HCT116 (cell line): ENCODE measurements at regions not wholly inside any gene's neighbourhood (a gene's known extent, or its start where the extent isn't known, plus 50 kb on each side); places are given as distances from the start of the nearest gene placed in this dataset.

Experiments
- ATAC-seq: fragments of 200-7000 bp; cut with Tn5 transposase; 2 replicates; pipeline ENCODE4 v1.9.1; 2020; ENCODE audit warnings: mild to moderate bottlenecking, moderate library complexity
- BruUV-seq: library from RNA; stranded (reverse); fragments of 400-500 nt; replicated peaks from 2 replicates; lab custom pipeline; 2021; lab: Mats Ljungman, UMichigan
- CTCF ChIA-PET: fragments of 300-600 bp; sonication (Branson Sonifier 250); formaldehyde crosslinking; loops from one replicate; lab custom pipeline; 2021; ENCODE audit warnings: antibody characterized with exemption; lab: Charles Lee
- POLR2A ChIA-PET: fragments of 300-600, 350-600 bp; sonication (Branson Sonifier 250); formaldehyde crosslinking; loops from one replicate; lab custom pipeline; 2021; ENCODE audit warnings: antibody characterized with exemption; lab: Charles Lee
- RAD21 ChIA-PET, 2 experiments: fragments of 300-600 bp; sonication (Branson Sonifier 250); formaldehyde crosslinking; loops; one replicate each; lab custom pipeline; 2023; ENCODE audit warnings: low total read pairs in 2 of 2; ENCODE audit not compliant: uncharacterized antibody in 2 of 2, unreplicated experiment in 2 of 2, low non-redundant PET in 1 of 2; lab: Charles Lee
- DNase-seq: peaks from one replicate; pipeline ENCODE4 v3.0.0-alpha.2; 2010; ENCODE audit warnings: low read depth, low spot score
- H2AFZ ChIP-seq: fragments of 200-600 bp; shearing (Covaris generic), sonication (generic); 2 replicates; pipeline ENCODE4 v1.6.1; 2017; ENCODE audit warnings: low read depth, mixed run types, mixed read lengths, antibody characterized with exemption, low read length; ENCODE audit not compliant: poor library complexity, severe bottlenecking
- H3K27ac ChIP-seq: 2 replicates; pipeline ENCODE4 v1.5.1; 2012; ENCODE audit warnings: low read depth, low read length
- H3K27me3 ChIP-seq: fragments of 200-600 bp; sonication (generic); 2 replicates; pipeline ENCODE4 v1.6.1; 2016; ENCODE audit warnings: mixed run types, low read length, mixed read lengths; ENCODE audit not compliant: insufficient read depth
- H3K36me3 ChIP-seq, 2 experiments: fragments of 200-500 bp in 1 of 2; fragments of 200-600 bp in 1 of 2; sonication (Bioruptor generic) in 1 of 2; sonication (generic) in 1 of 2; 2 replicates each; pipeline versions ENCODE4 v1.5.1 to v1.6.1; 2014 to 2016; ENCODE audit warnings: low read length in 2 of 2, inconsistent platforms in 1 of 2, mixed read lengths in 1 of 2, mixed run types in 1 of 2; ENCODE audit not compliant: insufficient read depth in 2 of 2, control insufficient read depth in 1 of 2
- H3K4me1 ChIP-seq, 2 experiments: fragments of 200-600 bp in 1 of 2; sonication (generic) in 1 of 2; 2 replicates each; pipeline versions ENCODE4 v1.5.1 to v1.6.1; 2012 to 2017; ENCODE audit warnings: low read length in 2 of 2, inconsistent platforms in 1 of 2, mild to moderate bottlenecking in 1 of 2, mixed read lengths in 1 of 2, mixed run types in 1 of 2, moderate library complexity in 1 of 2; ENCODE audit not compliant: insufficient read depth in 2 of 2, control insufficient read depth in 1 of 2
- H3K4me2 ChIP-seq: fragments of 200-600 bp; sonication (generic); 2 replicates; pipeline ENCODE4 v1.6.1; 2017; ENCODE audit warnings: mixed run types, low read length, mixed read lengths
- H3K4me3 ChIP-seq, 2 experiments: fragments of 200-600 bp in 1 of 2; sonication (generic) in 1 of 2; replicated peaks in 1 of 2; 2 replicates each; pipeline ENCODE4 v1.5.1; 2011 to 2016; ENCODE audit warnings: low read length in 2 of 2, control low read depth in 1 of 2, low read depth in 1 of 2, mild to moderate bottlenecking in 1 of 2, mixed read lengths in 1 of 2, mixed run types in 1 of 2
- H3K79me2 ChIP-seq: fragments of 200-600 bp; sonication (generic); 2 replicates; pipeline ENCODE4 v1.6.1; 2017; ENCODE audit warnings: mild to moderate bottlenecking, mixed run types, low read length, moderate library complexity, mixed read lengths; ENCODE audit not compliant: insufficient read depth
- H3K9ac ChIP-seq: fragments of 200-600 bp; sonication (generic); 2 replicates; pipeline ENCODE4 v1.6.1; 2016; ENCODE audit warnings: low read length, mixed read lengths
- H3K9me2 ChIP-seq: fragments of 200-600 bp; sonication (generic), shearing (Covaris generic); 2 replicates; pipeline ENCODE4 v1.6.1; 2017; ENCODE audit warnings: mixed run types, mild to moderate bottlenecking, moderate library complexity; ENCODE audit not compliant: insufficient read depth
- H3K9me3 ChIP-seq, 2 experiments: fragments of 200-500 bp in 1 of 2; fragments of 200-600 bp in 1 of 2; sonication (Bioruptor generic) in 1 of 2; sonication (generic) in 1 of 2; 2 replicates each; pipeline ENCODE4 v1.6.1; 2014 to 2017; ENCODE audit warnings: low read length in 2 of 2, mixed read lengths in 2 of 2, inconsistent platforms in 1 of 2, low read depth in 1 of 2, mild to moderate bottlenecking in 1 of 2, mixed run types in 1 of 2, moderate library complexity in 1 of 2; ENCODE audit not compliant: control insufficient read depth in 1 of 2, insufficient read depth in 1 of 2
- H4K20me1 ChIP-seq: fragments of 200-600 bp; sonication (generic), shearing (Covaris generic); 2 replicates; pipeline ENCODE4 v1.6.1; 2017; ENCODE audit warnings: mixed run types, mild to moderate bottlenecking, moderate library complexity; ENCODE audit not compliant: insufficient read depth
- CBX3 ChIP-seq: IDR thresholded peaks from 2 replicates; pipeline ENCODE4 v1.6.1; 2012; ENCODE audit warnings: low read depth
- CTCF ChIP-seq, 3 experiments: fragments of 200-600 bp in 1 of 3; sonication (generic) in 1 of 3; IDR thresholded peaks in 2 of 3; conservative IDR thresholded peaks in 1 of 3; 2 replicates each; pipeline ENCODE4 v1.5.1; 2012 to 2017; ENCODE audit warnings: low read depth in 2 of 3, low read length in 2 of 3, antibody characterized with exemption in 1 of 3, borderline replicate concordance in 1 of 3, control low read depth in 1 of 3, mild to moderate bottlenecking in 1 of 3, mixed read lengths in 1 of 3, mixed run types in 1 of 3, moderate library complexity in 1 of 3; ENCODE audit not compliant: insufficient read depth in 1 of 3
- EGR1 ChIP-seq: IDR thresholded peaks from 2 replicates; pipeline ENCODE4 v1.6.1; 2012; ENCODE audit warnings: low read depth
- ELF1 ChIP-seq: IDR thresholded peaks from 2 replicates; pipeline ENCODE4 v1.6.1; 2012; ENCODE audit warnings: low read depth, borderline replicate concordance
- MAX ChIP-seq: IDR thresholded peaks from 2 replicates; pipeline ENCODE4 v1.6.1; 2012
- RAD21 ChIP-seq: IDR thresholded peaks from 2 replicates; pipeline ENCODE4 v1.6.1; 2012; ENCODE audit warnings: low read depth, mild to moderate bottlenecking
- TCF7L2 ChIP-seq: IDR thresholded peaks from 2 replicates; pipeline ENCODE4 v1.7.0; 2011; ENCODE audit warnings: borderline replicate concordance, inconsistent platforms; ENCODE audit not compliant: insufficient read depth, insufficient read length; ENCODE audit errors: extremely low read depth
- YY1 ChIP-seq: IDR thresholded peaks from 2 replicates; pipeline ENCODE4 v1.6.1; 2011; ENCODE audit warnings: low read length, low read depth, moderate library complexity, mild to moderate bottlenecking; ENCODE audit not compliant: insufficient replicate concordance; ENCODE audit errors: extremely low read depth
- ZBTB33 ChIP-seq: IDR thresholded peaks from 2 replicates; pipeline ENCODE4 v1.6.1; 2011; ENCODE audit warnings: mild to moderate bottlenecking, low read length, moderate library complexity; ENCODE audit not compliant: insufficient replicate concordance; ENCODE audit errors: extremely low read depth
- ZFX ChIP-seq: fragments of 450-650 bp; IDR thresholded peaks from 2 replicates; pipeline ENCODE4 v1.6.1; 2017
- ZNF274 ChIP-seq: fragments of 200-500 bp; sonication (Bioruptor generic); IDR thresholded peaks from 2 replicates; pipeline ENCODE4 v1.6.1; 2014; ENCODE audit warnings: mild to moderate bottlenecking, low read depth, low read length, inconsistent platforms
- intact Hi-C: fragments of 100-400 bp; cut with micrococcal nuclease; formaldehyde crosslinking; loops from 2 replicates; pipeline ENCODE4 v1.10.0; 2022

- H3K79me2 ChIP-seq = no peaks in the 10 kb centered on the region
- H3K4me2 ChIP-seq = no peak overlapping the region
- H3K4me1 ChIP-seq = no peaks in the 10 kb centered on the region
- POLR2A ChIA-PET = no interaction called here
- no peaks in the 10 kb centered on the region for H3K36me3 ChIP-seq
- DNase-seq (no peak), ATAC-seq (no peak)
- no peak overlapping the region for H3K27ac ChIP-seq
- RAD21 ChIA-PET = interaction anchor here in 1 of 2 experiments (0.6 kb wide), 1 partner anchor 42 kb away, joined by 3 read pairs; no protein-coding TSS in a partner anchor
- no peaks in the 10 kb centered on the region for H4K20me1 ChIP-seq
- no peaks in the 10 kb centered on the region for H3K9me3 ChIP-seq
- intact Hi-C loops = no loop called here
- TF ChIP-seq ZBTB33 (no peak), RAD21 (no peak), YY1 (no peak), TCF7L2 (no peak)
- H3K9ac ChIP-seq = no peak overlapping the region
- no TSS peak for BruUV-seq
- no peak overlapping the region for H3K4me3 ChIP-seq
- peaks cover 30% of the 10 kb centered on the region for H3K27me3 ChIP-seq
- no peak overlapping the region for H2AFZ ChIP-seq
- CTCF ChIA-PET = no interaction called here
- H3K9me2 ChIP-seq = no peaks in the 10 kb centered on the region; the same call in 1 of the 2 replicates
These were observed 143.7 kb upstream of the FSTL4 start for GRCh38 chr5:133756036-133756435.

GRCh38 chr5:133754575-133755169 lies 142.3 kb upstream of the FSTL4 start:
- TF ChIP-seq ZNF274 (no peak), CBX3 (no peak), EGR1 (no peak), CTCF (IDR thresholded peaks at IDR 0.05 in 2 of 3, conservative IDR thresholded peaks at IDR 0.05 in 1 of 3; ENCODE audit: borderline replicate concordance in 1 of 3, insufficient read depth in 1 of 3, low read depth in 2 of 3, low read length in 2 of 3) (peak; percentile 21 to 79 (median 77); a peak in 5 of 6 replicates), ELF1 (no peak), MAX (peak; percentile 42; the same call in 1 of the 2 replicates), RAD21 (peak; percentile 49), ZFX (no peak), YY1 (no peak)
- no peaks in the 10 kb centered on the region for H3K4me1 ChIP-seq
- no peaks in the 10 kb centered on the region for H3K9me3 ChIP-seq
- intact Hi-C loops = loop anchor here (1.0 to 2.0 kb wide), 2 partner anchors 115 to 190 kb away; no protein-coding TSS in a partner anchor
- H2AFZ ChIP-seq = no peak overlapping the region
- no peaks in the 10 kb centered on the region; the same call in 1 of the 2 replicates for H3K9me2 ChIP-seq
- ChIA-PET RAD21 (no interaction called here), CTCF (interaction anchor here (1.0 to 1.4 kb wide), 8 partner anchors 9 to 190 kb away, joined by 3 to 11 read pairs (median 4); no protein-coding TSS in a partner anchor), POLR2A (no interaction called here)
- peak; percentile 26 for DNase-seq
- no peak overlapping the region for H3K9ac ChIP-seq
- BruUV-seq = no TSS peak
- H3K4me3 ChIP-seq = no peak overlapping the region
- no peak overlapping the region for H3K27ac ChIP-seq
- H3K36me3 ChIP-seq = no peaks in the 10 kb centered on the region
- H3K27me3 ChIP-seq = peaks cover 30% of the 10 kb centered on the region
- no peaks in the 10 kb centered on the region for H3K79me2 ChIP-seq
- no peaks in the 10 kb centered on the region for H4K20me1 ChIP-seq
- no peak overlapping the region for H3K4me2 ChIP-seq
- peak; percentile 95 for ATAC-seq
